Brain microvascular endothelial cell (primary cell): ENCODE measurements at regions not wholly inside any gene's neighbourhood (a gene's known extent, or its start where the extent isn't known, plus 50 kb on each side); places are given as distances from the start of the nearest gene placed in this dataset.
"Not testable (repeated sequence)": the region's sequence is repeated elsewhere in the genome, so short reads cannot be mapped to it uniquely, and the experiment has no call there.

Experiments
- DNase-seq: peaks from one replicate; pipeline ENCODE4 v3.0.0-alpha.2; 2020
- H3K27ac ChIP-seq: fragments of 250-450 bp; sonication (Bioruptor Pico); 2 replicates; pipeline ENCODE4 v1.5.1; 2020; ENCODE audit warnings: mild to moderate bottlenecking, moderate library complexity
- H3K27me3 ChIP-seq: fragments of 250-450 bp; sonication (Bioruptor Pico); replicated peaks from 2 replicates; pipeline ENCODE4 v1.5.1; 2020; ENCODE audit warnings: mild to moderate bottlenecking
- H3K36me3 ChIP-seq: fragments of 250-450 bp; sonication (Bioruptor Pico); replicated peaks from 2 replicates; pipeline ENCODE4 v1.5.1; 2020; ENCODE audit warnings: mild to moderate bottlenecking
- H3K4me3 ChIP-seq: 2 replicates; pipeline ENCODE4 v1.5.1; 2011; ENCODE audit warnings: low read depth, mild to moderate bottlenecking, control low read depth, low read length, moderate library complexity
- in situ Hi-C: cut with HindIII; loops from 2 replicates; pipeline ENCODE4 v1.10.0; 2017; ENCODE audit warnings: low sequenced_read_pairs, low pct_ligation_motif_present
- TF ChIP-seq, protein P1 (sequence below): IDR thresholded peaks from 2 replicates; pipeline ENCODE4 v1.5.1; 2011; ENCODE audit warnings: low read depth, mild to moderate bottlenecking, moderate library complexity, low read length, control low read depth, inconsistent platforms; ENCODE audit errors: missing control alignments

DNA sequence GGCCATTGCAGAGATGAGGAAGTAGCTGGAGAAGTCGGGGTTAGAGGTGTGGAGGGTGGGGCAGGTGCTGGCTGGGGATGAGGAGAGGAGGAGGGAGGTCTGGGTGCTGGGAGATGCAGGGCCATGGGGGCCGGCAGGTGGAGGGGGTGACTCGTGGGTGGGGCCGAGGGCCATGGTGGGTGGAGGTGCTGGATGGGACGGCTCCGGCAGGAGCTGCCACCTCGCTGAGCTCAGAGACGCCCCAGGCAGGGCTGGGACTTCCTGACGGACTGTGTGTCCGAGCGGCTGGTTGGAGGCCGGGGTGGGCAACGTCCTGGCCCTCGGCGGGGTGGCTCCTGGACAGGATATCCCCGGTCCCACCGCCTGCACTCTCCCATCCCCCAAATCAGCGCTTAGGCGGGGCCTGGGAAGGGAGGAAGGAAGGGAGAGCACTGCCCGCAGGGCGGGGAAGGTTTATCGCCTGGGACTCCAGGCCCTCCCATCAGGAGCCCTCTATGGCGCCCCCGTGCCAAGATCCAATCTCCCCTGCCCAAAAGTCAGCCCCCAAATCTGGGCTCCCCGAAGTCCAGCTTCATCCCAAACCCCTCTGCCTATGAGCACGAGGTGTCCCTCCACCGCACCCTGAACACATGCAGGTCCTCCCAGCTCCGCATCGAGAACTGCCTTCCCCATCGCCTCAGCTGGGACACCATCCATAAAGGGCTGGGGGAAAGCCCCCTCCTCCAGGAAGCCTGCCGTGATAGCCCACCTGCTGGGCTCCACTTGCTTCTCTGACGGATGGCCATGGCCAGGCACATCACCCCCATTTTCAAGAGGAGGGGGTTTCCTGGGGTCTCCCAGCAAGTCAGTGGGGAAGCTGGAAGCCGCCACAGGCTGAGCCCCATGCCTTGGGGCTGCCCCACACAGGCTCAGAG, 58.3 kb upstream of the NOTCH1 start:
- in situ Hi-C loops, result no loop called here
- Histone ChIP-seq H3K27me3 (no peaks in the 10 kb centered on the region), H3K4me3 (no peak overlapping the region), H3K36me3 (no peaks in the 10 kb centered on the region), H3K27ac (no peak overlapping the region)
- TF ChIP-seq, protein P1, sequence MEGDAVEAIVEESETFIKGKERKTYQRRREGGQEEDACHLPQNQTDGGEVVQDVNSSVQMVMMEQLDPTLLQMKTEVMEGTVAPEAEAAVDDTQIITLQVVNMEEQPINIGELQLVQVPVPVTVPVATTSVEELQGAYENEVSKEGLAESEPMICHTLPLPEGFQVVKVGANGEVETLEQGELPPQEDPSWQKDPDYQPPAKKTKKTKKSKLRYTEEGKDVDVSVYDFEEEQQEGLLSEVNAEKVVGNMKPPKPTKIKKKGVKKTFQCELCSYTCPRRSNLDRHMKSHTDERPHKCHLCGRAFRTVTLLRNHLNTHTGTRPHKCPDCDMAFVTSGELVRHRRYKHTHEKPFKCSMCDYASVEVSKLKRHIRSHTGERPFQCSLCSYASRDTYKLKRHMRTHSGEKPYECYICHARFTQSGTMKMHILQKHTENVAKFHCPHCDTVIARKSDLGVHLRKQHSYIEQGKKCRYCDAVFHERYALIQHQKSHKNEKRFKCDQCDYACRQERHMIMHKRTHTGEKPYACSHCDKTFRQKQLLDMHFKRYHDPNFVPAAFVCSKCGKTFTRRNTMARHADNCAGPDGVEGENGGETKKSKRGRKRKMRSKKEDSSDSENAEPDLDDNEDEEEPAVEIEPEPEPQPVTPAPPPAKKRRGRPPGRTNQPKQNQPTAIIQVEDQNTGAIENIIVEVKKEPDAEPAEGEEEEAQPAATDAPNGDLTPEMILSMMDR, result no peak
- no peak for DNase-seq

DNA sequence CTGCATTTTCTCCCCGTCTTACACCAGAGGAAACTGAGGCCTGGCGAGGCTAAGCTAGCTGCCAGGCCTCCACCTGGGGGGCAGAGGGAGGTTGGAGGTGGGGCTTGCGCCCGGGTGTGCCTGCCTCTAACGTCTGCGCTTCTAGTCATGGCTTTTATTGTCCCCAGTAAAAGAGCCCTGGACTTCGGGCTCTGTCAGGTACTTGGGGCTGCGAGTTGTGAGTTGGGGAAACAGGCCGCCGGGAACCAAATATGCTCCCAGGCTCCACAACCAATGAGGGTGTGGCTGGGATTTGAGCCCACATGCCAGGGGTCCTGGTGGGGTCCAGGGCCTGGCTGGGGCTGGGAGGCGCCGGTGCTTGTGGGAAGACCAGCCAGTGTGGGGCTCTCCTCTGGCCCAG, 57.4 kb upstream of the NOTCH1 start:
- Histone ChIP-seq H3K27me3 (no peaks in the 10 kb centered on the region), H3K27ac (no peak overlapping the region), H3K4me3 (no peak overlapping the region), H3K36me3 (no peaks in the 10 kb centered on the region)
- TF ChIP-seq, protein P1, result no peak
- no peak for DNase-seq
- in situ Hi-C loops, result no loop called here

DNA sequence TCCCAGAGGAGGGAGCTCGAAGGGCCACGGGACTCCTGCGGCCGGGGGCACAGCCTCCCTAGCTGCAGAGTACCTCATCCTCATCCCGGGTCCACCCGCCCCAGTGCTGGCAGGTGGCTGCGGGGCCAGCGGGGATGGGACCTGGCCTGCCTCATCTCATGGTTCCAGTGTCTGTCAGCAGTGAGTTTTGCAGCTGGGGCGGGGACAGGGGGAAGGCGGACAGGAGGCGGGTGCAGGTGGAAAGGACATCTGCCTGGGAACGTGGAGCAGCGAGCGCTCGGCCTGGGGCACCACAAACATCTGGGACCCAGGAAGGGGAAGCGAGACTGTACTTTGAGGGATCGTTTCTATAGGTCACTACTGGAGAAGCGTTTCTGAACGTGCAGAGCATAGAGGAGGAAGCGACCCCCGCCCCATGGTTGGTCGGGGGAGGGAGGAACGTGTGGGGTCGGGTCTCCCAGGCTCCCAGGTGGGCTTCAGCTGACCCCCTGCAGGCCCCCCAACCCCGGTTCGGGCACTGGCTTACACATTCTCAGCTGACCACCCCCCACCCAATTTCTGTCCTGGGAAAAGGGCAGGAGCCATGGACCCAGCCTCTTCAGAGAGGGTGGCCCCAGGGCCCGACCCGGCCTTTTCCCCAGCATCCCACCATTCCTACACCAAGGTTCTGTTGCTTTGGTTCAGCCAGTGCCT, 56.5 kb upstream of the NOTCH1 start:
- no peak for DNase-seq
- in situ Hi-C loops, result no loop called here
- H3K27ac ChIP-seq, result no peak overlapping the region
- H3K36me3 ChIP-seq, result no peaks in the 10 kb centered on the region
- no peaks in the 10 kb centered on the region for H3K27me3 ChIP-seq
- TF ChIP-seq, protein P1, result no peak
- H3K4me3 ChIP-seq, result no peak overlapping the region

DNA sequence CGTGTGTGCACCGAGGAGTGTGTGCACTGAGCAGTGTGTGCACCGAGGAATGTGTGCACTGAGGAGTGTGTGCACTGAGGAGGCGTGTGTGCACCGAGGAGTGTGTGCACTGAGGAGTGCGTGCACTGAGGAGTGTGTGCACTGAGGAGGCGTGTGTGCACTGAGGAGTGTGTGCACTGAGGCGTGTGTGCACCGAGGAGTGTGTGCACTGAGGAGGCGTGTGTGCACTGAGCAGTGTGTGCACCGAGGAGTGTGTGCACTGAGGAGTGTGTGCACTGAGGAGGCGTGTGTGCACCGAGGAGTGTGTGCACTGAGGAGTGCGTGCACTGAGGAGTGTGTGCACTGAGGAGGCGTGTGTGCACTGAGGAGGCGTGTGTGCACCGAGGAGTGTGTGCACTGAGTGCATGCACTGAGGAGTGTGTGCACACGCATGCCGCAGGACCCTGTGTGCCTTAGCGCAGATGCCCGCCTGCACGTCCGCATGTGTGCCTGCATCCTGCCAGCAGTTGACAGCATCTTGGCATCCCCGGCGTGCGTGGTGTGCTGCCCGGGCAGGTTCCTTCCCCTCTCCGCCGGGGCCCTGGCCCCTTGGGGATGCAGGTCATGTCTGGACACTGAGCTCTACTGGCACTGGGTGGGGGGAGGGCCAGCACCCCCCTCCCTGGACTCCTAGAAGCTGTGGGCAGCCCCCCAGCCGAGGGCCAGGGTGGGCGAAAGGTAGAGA, 55.6 kb upstream of the NOTCH1 start:
- H3K36me3 ChIP-seq, DNase-seq, H3K27ac ChIP-seq, H3K27me3 ChIP-seq, in situ Hi-C loops, H3K4me3 ChIP-seq: not testable (repeated sequence)

DNA sequence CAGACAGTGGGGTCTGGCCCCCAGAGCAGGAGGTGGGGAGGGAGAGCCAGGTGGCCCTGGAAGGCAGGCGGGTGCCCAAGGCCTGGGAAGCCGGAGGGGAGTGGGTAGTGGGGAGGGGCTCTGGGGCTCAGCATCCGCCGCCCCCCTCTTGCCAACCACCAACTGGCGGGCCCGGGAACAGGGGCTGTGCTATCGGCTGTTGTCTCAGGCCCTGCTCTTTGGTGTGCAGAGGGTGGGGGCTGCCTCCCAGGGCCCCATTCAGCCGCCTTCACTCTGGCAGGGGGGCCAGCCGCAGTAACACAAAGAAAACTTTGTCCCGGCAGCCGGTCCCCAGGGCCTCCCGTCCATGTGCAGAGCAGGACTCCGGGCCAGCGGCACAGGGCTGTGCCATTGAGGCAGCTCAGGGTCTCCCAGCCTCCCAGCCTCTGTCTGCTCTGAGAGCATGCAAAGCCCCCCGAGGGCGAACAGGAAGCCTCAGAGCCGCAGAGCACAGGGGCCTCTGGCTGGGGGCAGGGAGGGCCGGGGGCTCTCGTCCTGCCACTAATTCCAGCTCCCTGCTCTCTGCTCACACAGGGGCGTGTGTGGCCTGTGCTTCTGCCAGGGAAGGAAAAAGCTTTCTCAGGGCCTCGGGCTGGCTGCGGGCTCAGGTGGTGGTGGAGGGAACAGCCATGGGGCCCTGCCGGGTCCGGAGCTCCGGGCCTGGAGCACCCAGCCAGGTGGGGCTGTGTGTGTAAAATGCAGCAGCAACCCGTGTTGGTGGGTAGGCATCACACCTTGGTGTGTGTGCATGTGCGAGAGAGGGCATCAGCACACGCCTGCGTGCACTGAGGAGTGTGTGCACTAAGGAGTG, 54.2 kb upstream of the NOTCH1 start:
- Histone ChIP-seq H3K36me3 (no peaks in the 10 kb centered on the region), H3K27ac (no peak overlapping the region), H3K4me3 (no peak overlapping the region), H3K27me3 (no peaks in the 10 kb centered on the region)
- DNase-seq, result no peak
- in situ Hi-C loops, result no loop called here
- TF ChIP-seq, protein P1, result no peak
